HL-60 (cell line): ENCODE measurements at regions not wholly inside any gene's neighbourhood (a gene's known extent, or its start where the extent isn't known, plus 50 kb on each side); places are given as distances from the start of the nearest gene placed in this dataset.

Source experiments
- CTCF ChIP-seq: IDR thresholded peaks from one replicate; pipeline ENCODE4 v1.5.1; 2011; ENCODE audit warnings: low read length, control low read depth, inconsistent platforms; ENCODE audit not compliant: insufficient read depth
- POLR2AphosphoS5 ChIP-seq: IDR thresholded peaks from 2 replicates; pipeline ENCODE4 v1.6.1; 2012; ENCODE audit warnings: low read depth
- REST ChIP-seq: IDR thresholded peaks from 2 replicates; pipeline ENCODE4 v1.6.1; 2012; ENCODE audit warnings: low read depth; ENCODE audit not compliant: insufficient replicate concordance

GRCh38 chr5:160504906-160505305, 83.3 kb downstream of the PTTG1 start:
- no peak for TF ChIP-seq CTCF
- TF ChIP-seq POLR2AphosphoS5: no peak
- TF ChIP-seq REST: no peak
